Gastrocnemius medialis (tissue), 4 donors: ENCODE measurements at regions not wholly inside any gene's neighbourhood (a gene's known extent, or its start where the extent isn't known, plus 50 kb on each side); places are given as distances from the start of the nearest gene placed in this dataset.

ENCODE experiments used
- ATAC-seq, 2 donors: fragments of 150-250 bp; one replicate each; pipeline ENCODE4 v1.9.1; 2016
- DNase-seq, 2 donors: peaks; one replicate each; pipeline ENCODE4 v3.0.0-alpha.2; 2019
- H3K27ac ChIP-seq, 4 donors: fragments of 200-600 bp; sonication (generic); 1 replicate in 1 of 4; 2 replicates in 3 of 4; pipeline ENCODE4 v1.5.1; 2016 to 2018; ENCODE audit warnings: mild to moderate bottlenecking in 2 of 4, moderate library complexity in 1 of 4
- H3K27me3 ChIP-seq, 3 donors: fragments of 200-600 bp; sonication (generic) in 2 of 3; 1 replicate in 1 of 3; 2 replicates in 2 of 3; pipeline versions ENCODE4 v1.5.1 to v1.6.0; 2016 to 2019; ENCODE audit warnings: mild to moderate bottlenecking in 1 of 3, moderate library complexity in 1 of 3
- H3K36me3 ChIP-seq, 2 donors: fragments of 200-600 bp; sonication (generic) in 1 of 2; one replicate each; pipeline ENCODE4 v1.5.1; 2017 to 2018
- H3K4me1 ChIP-seq, 2 donors: fragments of 200-600 bp; sonication (generic) in 1 of 2; one replicate each; pipeline ENCODE4 v1.5.1; 2016 to 2017; ENCODE audit warnings: mild to moderate bottlenecking in 2 of 2
- H3K4me3 ChIP-seq, 4 donors: fragments of 200-600 bp; sonication (generic) in 3 of 4; 1 replicate in 1 of 4; 2 replicates in 3 of 4; pipeline ENCODE4 v1.5.1; 2016 to 2019; ENCODE audit warnings: mild to moderate bottlenecking in 2 of 4
- H3K9me3 ChIP-seq, 3 donors: fragments of 200-600 bp; sonication (generic) in 2 of 3; 1 replicate in 1 of 3; 2 replicates in 2 of 3; pipeline ENCODE4 v1.5.1; 2016 to 2019
- POLR2A ChIP-seq, 2 donors: fragments of 450-650 bp; IDR thresholded peaks; one replicate each; pipeline ENCODE4 v1.6.1; 2017; ENCODE audit warnings: antibody characterized with exemption in 2 of 2, mild to moderate bottlenecking in 2 of 2, moderate library complexity in 2 of 2
- in situ Hi-C, 4 donors: fragments of 200-750 bp; cut with MboI; loops; one replicate each; pipeline versions ENCODE4 v1.15.0 to v1.8.0; 2017; ENCODE audit warnings: low sequenced_read_pairs in 4 of 4
- intact Hi-C: fragments of 100-400 bp; cut with DNase I; formaldehyde crosslinking; loops from one replicate; pipeline ENCODE4 v1.15.1; 2023; ENCODE audit warnings: low total_unique reads
- TF ChIP-seq, protein P1 (sequence below), 5 experiments: fragments of 450-650 bp in 3 of 5; fragments of 200-600 bp in 2 of 5; sonication (generic) in 2 of 5; IDR thresholded peaks in 4 of 5; conservative IDR thresholded peaks in 1 of 5; 1 replicate in 4 of 5; 2 replicates in 1 of 5; pipeline ENCODE4 v1.5.1; 2016 to 2019; ENCODE audit warnings: antibody characterized with exemption in 5 of 5, mild to moderate bottlenecking in 3 of 5, moderate library complexity in 3 of 5

DNA sequence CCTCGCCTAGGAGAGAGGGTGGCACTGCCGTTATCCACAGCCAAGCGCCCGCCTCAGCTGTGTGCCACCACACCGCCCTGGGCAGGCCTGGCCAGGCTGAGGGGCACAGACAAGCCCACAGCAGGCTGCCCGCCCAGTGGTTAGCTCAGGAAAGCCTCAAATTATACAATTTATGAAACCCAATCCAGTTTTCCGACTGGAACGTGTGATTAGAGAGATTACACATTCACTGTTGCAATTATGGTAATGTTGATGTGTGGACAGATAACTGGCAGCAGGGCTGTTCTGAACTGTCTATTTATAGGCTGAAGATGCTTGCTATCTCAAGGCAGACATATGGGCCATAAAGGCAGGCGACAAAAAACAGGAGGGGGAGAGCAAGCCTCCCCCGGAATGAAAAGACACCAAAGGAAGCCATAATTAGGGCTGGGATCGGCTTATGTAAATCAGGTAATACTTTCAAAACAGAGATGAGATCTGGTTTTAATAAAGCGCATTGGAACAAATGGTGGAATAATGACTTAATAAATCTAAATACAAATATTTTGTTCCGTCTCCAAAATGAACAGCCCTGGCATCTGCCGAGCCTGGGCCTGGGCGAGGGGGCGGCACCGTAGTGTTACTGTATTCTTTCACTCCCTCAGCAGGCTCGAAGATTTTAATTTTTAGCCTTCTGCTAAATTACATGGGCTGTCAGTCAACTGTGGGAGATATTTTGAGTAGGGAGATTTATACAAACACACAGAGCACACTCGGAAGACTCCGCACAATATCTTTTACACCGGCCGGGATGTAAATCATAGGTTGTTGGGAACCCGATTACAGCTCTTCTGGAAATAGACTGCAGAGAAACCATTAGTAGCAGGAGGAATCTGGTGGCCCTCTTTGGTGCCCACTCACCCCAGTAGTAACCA lies 103.1 kb upstream of the TLE3 start:
- H3K27ac ChIP-seq, result peak overlapping the region in 2 of 4 donors; percentile 39 to 52
- intact Hi-C loops (loop anchor here (1.0 to 2.0 kb wide), 2 partner anchors 99 to 410 kb away; no protein-coding TSS in a partner anchor), in situ Hi-C loops (no loop called here)
- TF ChIP-seq, protein P1, sequence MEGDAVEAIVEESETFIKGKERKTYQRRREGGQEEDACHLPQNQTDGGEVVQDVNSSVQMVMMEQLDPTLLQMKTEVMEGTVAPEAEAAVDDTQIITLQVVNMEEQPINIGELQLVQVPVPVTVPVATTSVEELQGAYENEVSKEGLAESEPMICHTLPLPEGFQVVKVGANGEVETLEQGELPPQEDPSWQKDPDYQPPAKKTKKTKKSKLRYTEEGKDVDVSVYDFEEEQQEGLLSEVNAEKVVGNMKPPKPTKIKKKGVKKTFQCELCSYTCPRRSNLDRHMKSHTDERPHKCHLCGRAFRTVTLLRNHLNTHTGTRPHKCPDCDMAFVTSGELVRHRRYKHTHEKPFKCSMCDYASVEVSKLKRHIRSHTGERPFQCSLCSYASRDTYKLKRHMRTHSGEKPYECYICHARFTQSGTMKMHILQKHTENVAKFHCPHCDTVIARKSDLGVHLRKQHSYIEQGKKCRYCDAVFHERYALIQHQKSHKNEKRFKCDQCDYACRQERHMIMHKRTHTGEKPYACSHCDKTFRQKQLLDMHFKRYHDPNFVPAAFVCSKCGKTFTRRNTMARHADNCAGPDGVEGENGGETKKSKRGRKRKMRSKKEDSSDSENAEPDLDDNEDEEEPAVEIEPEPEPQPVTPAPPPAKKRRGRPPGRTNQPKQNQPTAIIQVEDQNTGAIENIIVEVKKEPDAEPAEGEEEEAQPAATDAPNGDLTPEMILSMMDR (IDR thresholded peaks at IDR 0.05 in 4 of 5, conservative IDR thresholded peaks at IDR 0.05 in 1 of 5), result no peak
- peak in 1 of 2 donors; percentile 23 for TF ChIP-seq POLR2A (IDR thresholded peaks at IDR 0.05)
- H3K36me3 ChIP-seq, result no peaks in the 10 kb centered on the region
- no peaks in the 10 kb centered on the region for H3K27me3 ChIP-seq
- no peaks in the 10 kb centered on the region for H3K9me3 ChIP-seq
- H3K4me3 ChIP-seq, result no peak overlapping the region
- ATAC-seq, result peak; percentile 15 to 45
- peak in 1 of 2 donors; percentile 55 for DNase-seq
- H3K4me1 ChIP-seq, result peaks cover 28 to 29% of the 10 kb centered on the region in 2 donors

DNA sequence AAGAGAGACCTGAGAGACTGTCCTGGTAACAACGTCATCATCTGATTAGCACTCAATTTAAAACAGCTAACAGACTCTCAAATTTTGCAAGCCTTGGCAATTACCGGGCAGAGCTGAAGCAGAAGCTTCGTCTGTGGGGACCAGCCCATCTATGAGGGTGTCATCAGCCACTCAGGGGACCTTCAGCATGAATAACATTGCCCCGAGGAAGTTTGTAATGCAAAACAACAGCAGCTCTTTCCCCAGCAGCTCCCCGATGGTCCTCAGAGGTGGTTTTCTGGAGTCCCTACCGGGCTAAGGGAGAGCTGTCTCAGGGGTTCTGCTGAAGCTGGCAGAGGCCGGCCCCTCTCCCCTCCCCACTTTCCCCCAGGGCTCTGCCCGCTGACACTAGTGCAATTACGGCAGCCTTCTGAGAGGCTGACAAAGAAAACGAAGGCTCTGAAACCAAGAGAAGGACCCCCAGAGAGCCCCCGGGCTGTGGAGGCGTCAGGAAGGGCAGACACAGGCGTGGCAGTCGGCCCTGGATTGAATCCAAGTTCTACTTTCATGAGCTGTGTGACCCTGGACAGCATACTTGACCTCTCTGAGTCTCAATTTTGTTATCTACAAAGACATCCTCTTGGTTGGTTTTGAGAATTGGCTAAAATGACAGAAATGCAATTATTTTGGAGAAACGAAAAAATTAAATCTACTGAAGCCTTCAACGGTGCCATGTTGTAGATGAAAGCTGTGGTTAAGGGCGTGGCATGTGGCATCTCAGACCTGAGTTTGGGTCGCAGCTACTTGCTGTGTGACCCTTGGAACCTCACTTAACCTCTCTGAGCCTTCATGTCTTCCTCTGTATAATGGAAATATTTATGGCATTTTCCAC lies 102.1 kb upstream of the TLE3 start:
- TF ChIP-seq POLR2A (IDR thresholded peaks at IDR 0.05), result no peak
- TF ChIP-seq, protein P1 (IDR thresholded peaks at IDR 0.05 in 4 of 5, conservative IDR thresholded peaks at IDR 0.05 in 1 of 5), result no peak
- no peak for ATAC-seq
- DNase-seq, result no peak
- Histone ChIP-seq H3K27me3 (no peaks in the 10 kb centered on the region), H3K9me3 (no peaks in the 10 kb centered on the region), H3K4me3 (no peak overlapping the region), H3K27ac (peak overlapping the region in 2 of 4 donors; percentile 39 to 52), H3K36me3 (no peaks in the 10 kb centered on the region), H3K4me1 (peaks cover 38% of the 10 kb centered on the region in 2 donors)
- intact Hi-C loops, result loop anchor here (1.0 to 5.0 kb wide), 3 partner anchors 98 to 742 kb away; no protein-coding TSS in a partner anchor
- in situ Hi-C loops, result loop anchor here in 1 of 4 donors (25.0 kb wide), 1 partner anchor 112 kb away; the partner anchor contains the start of gene TLE3

DNA sequence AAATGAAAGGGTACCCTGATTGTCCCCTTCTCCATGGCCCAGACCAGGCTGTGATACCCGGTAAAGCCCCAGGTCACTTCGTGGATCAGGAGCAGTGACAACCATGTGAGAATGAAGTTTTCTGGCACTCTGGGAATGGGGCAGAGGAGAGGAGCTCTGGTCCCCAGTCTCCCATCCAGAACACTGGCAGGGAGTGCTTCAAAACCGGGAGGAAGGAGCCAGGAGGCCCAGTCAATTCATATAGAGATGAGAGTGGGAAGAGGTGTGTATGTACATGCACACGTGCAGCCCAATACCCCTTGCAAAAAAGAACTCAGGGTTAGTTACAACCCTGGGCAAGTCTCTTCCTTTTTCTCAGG lies 101.4 kb upstream of the TLE3 start:
- intact Hi-C loops, result loop anchor here (5.0 kb wide), 1 partner anchor 742 kb away; no protein-coding TSS in a partner anchor
- TF ChIP-seq POLR2A (IDR thresholded peaks at IDR 0.05), result no peak
- TF ChIP-seq, protein P1 (IDR thresholded peaks at IDR 0.05 in 4 of 5, conservative IDR thresholded peaks at IDR 0.05 in 1 of 5), result no peak
- H3K36me3 ChIP-seq, result no peaks in the 10 kb centered on the region

DNA sequence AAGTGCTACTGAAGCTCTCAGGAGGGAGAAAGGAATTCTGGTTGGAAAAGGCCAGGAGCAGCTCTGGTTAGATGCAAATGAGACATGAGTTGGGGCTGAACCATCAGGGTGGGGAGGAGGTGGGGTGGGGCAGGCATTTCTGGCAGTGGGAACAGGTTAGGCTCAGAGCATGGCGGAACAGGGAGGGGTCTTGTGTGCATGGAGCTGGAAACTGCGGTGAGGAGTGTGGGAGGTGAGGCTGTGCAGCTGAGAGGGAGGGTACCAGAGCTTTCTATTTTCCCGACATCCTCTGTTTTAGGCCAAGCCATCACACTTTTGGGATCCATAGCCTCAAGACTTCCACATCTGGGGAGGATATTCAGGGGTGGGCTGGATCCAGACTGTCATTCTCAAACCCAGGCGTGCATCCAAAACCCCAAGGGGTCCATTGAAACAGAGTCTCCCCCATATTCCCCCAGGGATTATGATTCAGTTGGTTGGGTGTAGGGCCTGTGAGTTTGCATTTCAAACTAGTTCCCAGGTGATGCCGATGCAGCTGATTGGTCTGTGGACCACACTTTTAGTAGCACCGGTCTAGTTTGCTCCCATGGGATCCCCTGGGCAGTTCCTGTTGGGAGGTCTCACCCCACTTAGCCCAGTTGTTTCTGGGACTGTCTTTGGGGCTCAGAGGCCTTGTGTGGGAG lies 100.9 kb upstream of the TLE3 start:
- Histone ChIP-seq H3K9me3 (no peaks in the 10 kb centered on the region), H3K27me3 (no peaks in the 10 kb centered on the region), H3K4me1 (peaks cover 38 to 39% of the 10 kb centered on the region in 2 donors), H3K36me3 (no peaks in the 10 kb centered on the region), H3K27ac (no peak overlapping the region), H3K4me3 (no peak overlapping the region)
- intact Hi-C loops, result loop anchor here (5.0 kb wide), 1 partner anchor 741 kb away; no protein-coding TSS in a partner anchor
- no peak for TF ChIP-seq POLR2A (IDR thresholded peaks at IDR 0.05)
- TF ChIP-seq, protein P1 (IDR thresholded peaks at IDR 0.05 in 4 of 5, conservative IDR thresholded peaks at IDR 0.05 in 1 of 5), result no peak
- DNase-seq (no peak), ATAC-seq (no peak)
- in situ Hi-C loops, result loop anchor here in 1 of 4 donors (25.0 kb wide), 1 partner anchor 111 kb away; the partner anchor contains the start of gene TLE3

More for the DNA sequence above, 101.4 kb upstream of the TLE3 start:
- Histone ChIP-seq H3K4me3 (no peak overlapping the region), H3K27me3 (no peaks in the 10 kb centered on the region), H3K4me1 (peaks cover 38 to 39% of the 10 kb centered on the region in 2 donors), H3K9me3 (no peaks in the 10 kb centered on the region), H3K27ac (no peak overlapping the region)
- in situ Hi-C loops, result loop anchor here in 1 of 4 donors (25.0 kb wide), 1 partner anchor 112 kb away; the partner anchor contains the start of gene TLE3
- DNase-seq, result no peak
- ATAC-seq, result no peak
